GM12878 (cell line): ENCODE measurements at regions not wholly inside any gene's neighbourhood (a gene's known extent, or its start where the extent isn't known, plus 50 kb on each side); places are given as distances from the start of the nearest gene placed in this dataset.

Experiments
- ATAC-seq: fragments of 200-7000 bp; cut with Tn5 transposase; 3 replicates; pipeline ENCODE4 v1.9.1; 2020; ENCODE audit warnings: mild to moderate bottlenecking, moderate library complexity
- BruUV-seq: library from RNA; stranded (reverse); fragments of 400-500 nt; replicated peaks from 2 replicates; lab custom pipeline; 2021; lab: Mats Ljungman, UMichigan
- CTCF ChIA-PET: fragments of 300-600 bp; sonication (Branson Sonifier 250); formaldehyde crosslinking; extraction: SDS; loops from one replicate; lab custom pipeline; 2021; ENCODE audit warnings: inconsistent platforms; lab: Yijun Ruan, JAX
- POLR2A ChIA-PET: fragments of 350-600 bp; formaldehyde crosslinking; extraction: SDS; loops from one replicate; lab custom pipeline; 2021; ENCODE audit warnings: inconsistent platforms; lab: Charles Lee
- RAD21 ChIA-PET: fragments of 300-600 bp; sonication (Branson Sonifier 250); formaldehyde crosslinking; loops from one replicate; lab custom pipeline; 2023; ENCODE audit warnings: antibody characterized with exemption; ENCODE audit not compliant: unreplicated experiment; lab: Charles Lee
- SMC1A ChIA-PET: fragments of 300-600 bp; sonication (Branson Sonifier 250); formaldehyde crosslinking; loops from one replicate; lab custom pipeline; 2023; ENCODE audit not compliant: unreplicated experiment, uncharacterized antibody; lab: Charles Lee
- DNase-seq: peaks from one replicate; pipeline ENCODE4 v3.0.0-alpha.2; 2011; ENCODE audit warnings: low read depth, low spot score
- FAIRE-seq: peaks from 3 replicates; lab custom pipeline; 2011; peaks lifted over from hg19 to GRCh38; lab: Jason Lieb, UNC
- H2AFZ ChIP-seq: 2 replicates; pipeline ENCODE4 v1.6.0; 2011; ENCODE audit warnings: low read depth, low read length, control low read depth; ENCODE audit not compliant: control insufficient read depth
- H3K27ac ChIP-seq: 2 replicates; pipeline ENCODE4 v1.5.1; 2011; ENCODE audit warnings: control low read depth; ENCODE audit not compliant: control insufficient read depth, insufficient read depth
- H3K27me3 ChIP-seq, 2 experiments: replicated peaks in 1 of 2; 2 replicates each; pipeline versions ENCODE4 v1.6.0 to v1.6.1; 2011; ENCODE audit warnings: low read length in 1 of 2; ENCODE audit not compliant: control insufficient read depth in 2 of 2, insufficient read depth in 2 of 2
- H3K36me3 ChIP-seq, 2 experiments: 2 replicates each; pipeline ENCODE4 v1.5.1; 2011; ENCODE audit warnings: low read length in 1 of 2; ENCODE audit not compliant: control insufficient read depth in 2 of 2, insufficient read depth in 2 of 2
- H3K4me1 ChIP-seq: 2 replicates; pipeline ENCODE4 v1.6.1; 2011; ENCODE audit warnings: mild to moderate bottlenecking, low read length, moderate library complexity, mixed read lengths; ENCODE audit not compliant: control insufficient read depth, insufficient read depth
- H3K4me2 ChIP-seq: 2 replicates; pipeline ENCODE4 v1.6.0; 2011; ENCODE audit warnings: control low read depth; ENCODE audit not compliant: control insufficient read depth, insufficient read depth
- H3K4me3 ChIP-seq: fragments of 200-600 bp; sonication (generic); 2 replicates; pipeline ENCODE4 v1.5.1; 2016
- H3K79me2 ChIP-seq: 2 replicates; pipeline ENCODE4 v1.6.0; 2011; ENCODE audit warnings: low read length; ENCODE audit not compliant: control insufficient read depth, insufficient read depth
- H3K9ac ChIP-seq: 2 replicates; pipeline ENCODE4 v1.8.0; 2011; ENCODE audit warnings: low read length, control low read depth, mixed read lengths; ENCODE audit not compliant: control insufficient read depth, insufficient read depth
- H3K9me3 ChIP-seq: replicated peaks from 3 replicates; pipeline ENCODE4 v1.5.1; 2011; ENCODE audit warnings: mild to moderate bottlenecking, low read length; ENCODE audit not compliant: control insufficient read depth, insufficient read depth
- H4K20me1 ChIP-seq: 2 replicates; pipeline ENCODE4 v1.6.0; 2011; ENCODE audit not compliant: control insufficient read depth, insufficient read depth
- CBX3 ChIP-seq: fragments of 200-600 bp; sonication (generic); IDR thresholded peaks from 2 replicates; pipeline ENCODE4 v1.6.1; 2016; ENCODE audit warnings: low read depth, borderline replicate concordance
- EP300 ChIP-seq, 2 experiments: fragments of 150-350 bp in 1 of 2; IDR thresholded peaks; 2 replicates each; pipeline ENCODE4 v1.6.1; 2011 to 2012; ENCODE audit warnings: low read depth in 2 of 2, low read length in 2 of 2, borderline replicate concordance in 1 of 2, improper control_type of control experiment in 1 of 2, inconsistent platforms in 1 of 2; ENCODE audit not compliant: control insufficient read depth in 1 of 2
- HDAC6 ChIP-seq: fragments of 200-600 bp; sonication (generic); IDR thresholded peaks from one replicate; pipeline ENCODE4 v1.8.0; 2017; ENCODE audit warnings: antibody characterized with exemption; ENCODE audit not compliant: unreplicated experiment
- NKRF ChIP-seq: fragments of 450-650 bp; conservative IDR thresholded peaks from 2 replicates; pipeline ENCODE4 v1.6.1; 2017; ENCODE audit warnings: mild to moderate bottlenecking, moderate library complexity
- NR2F1 ChIP-seq: fragments of 450-650 bp; conservative IDR thresholded peaks from 2 replicates; pipeline ENCODE4 v1.6.1; 2017; ENCODE audit warnings: mild to moderate bottlenecking
- POLR2A ChIP-seq: IDR thresholded peaks from 2 replicates; pipeline ENCODE4 v1.6.1; 2011; ENCODE audit warnings: low read depth, mild to moderate bottlenecking, low read length
- RFX5 ChIP-seq: IDR thresholded peaks from 2 replicates; pipeline ENCODE4 v1.6.1; 2011; ENCODE audit warnings: low read depth, low read length, improper control_type of control experiment
- SIN3A ChIP-seq: IDR thresholded peaks from 2 replicates; pipeline ENCODE4 v1.6.1; 2012; ENCODE audit warnings: low read depth, low read length, improper control_type of control experiment
- ZBTB11 ChIP-seq: fragments of 450-650 bp; formaldehyde crosslinking; IDR thresholded peaks from 2 replicates; pipeline ENCODE4 v1.5.0; 2022; ENCODE audit warnings: mild to moderate bottlenecking, missing genetic modification characterization
- ZNF274 ChIP-seq: IDR thresholded peaks from one replicate; pipeline ENCODE4 v1.8.0; 2011; ENCODE audit not compliant: insufficient read length, insufficient read depth
- ZNF622 ChIP-seq: fragments of 450-650 bp; IDR thresholded peaks from 2 replicates; pipeline ENCODE4 v1.6.1; 2017; ENCODE audit warnings: mild to moderate bottlenecking, inconsistent platforms
- WGBS: methylation state at CpG from one replicate; pipeline ENCODE4 v1.1.6; 2016; ENCODE audit warnings: low lambda C conversion rate; ENCODE audit not compliant: insufficient replicate concordance, insufficient coverage; ENCODE audit errors: missing lambda C conversion rate; 5-methylcytosine and 5-hydroxymethylcytosine counted together
- in situ Hi-C: fragments of 300-500 bp; cut with MboI; formaldehyde crosslinking; loops from 9 replicates; pipeline ENCODE4 v1.14.3; 2018; ENCODE audit warnings: mixed read lengths
- intact Hi-C: fragments of 100-400 bp; cut with micrococcal nuclease; formaldehyde crosslinking; loops from one replicate; pipeline ENCODE4 v1.14.2; 2022; ENCODE audit not compliant: unreplicated experiment

- ChIA-PET SMC1A (interaction anchor here (1.0 kb wide), 1 partner anchor 9 kb away, joined by 3 read pairs; no protein-coding TSS in a partner anchor), RAD21 (no interaction called here)
- Histone ChIP-seq H3K4me1 (no peaks in the 10 kb centered on the region), H3K27ac (no peak overlapping the region), H3K9ac (no peak overlapping the region), H3K9me3 (no peaks in the 10 kb centered on the region), H3K4me2 (no peak overlapping the region), H3K4me3 (no peak overlapping the region), H2AFZ (no peak overlapping the region), H4K20me1 (no peaks in the 10 kb centered on the region), H3K27me3 (no peaks in the 10 kb centered on the region)
- no peak for FAIRE-seq
- no peak for DNase-seq
- intact Hi-C loops (no loop called here), in situ Hi-C loops (no loop called here)
- TF ChIP-seq ZBTB11, result no peak
- TF ChIP-seq CBX3, result no peak
- no peak for TF ChIP-seq RFX5
- TF ChIP-seq EP300 (IDR thresholded peaks at IDR 0.05; ENCODE audit: borderline replicate concordance in 1 of 2, control insufficient read depth in 1 of 2, low read depth in 2 of 2, low read length in 2 of 2), result no peak
- no peak for TF ChIP-seq SIN3A
- TF ChIP-seq ZNF274, result no peak
- no peak for TF ChIP-seq POLR2A
- TF ChIP-seq NR2F1, result no peak
- no peak for TF ChIP-seq HDAC6
- no peak for TF ChIP-seq ZNF622
- TF ChIP-seq NKRF, result no peak
- TF ChIP-seq, all 136 proteins: peak for 0
- ChIA-PET CTCF (no interaction called here), POLR2A (no interaction called here)
- Histone ChIP-seq H3K36me3 (no peaks in the 10 kb centered on the region), H3K79me2 (no peaks in the 10 kb centered on the region)
- no TSS peak for BruUV-seq
- 51% methylated on average over 6 of the region's 6 CpGs for WGBS
- ATAC-seq, result no peak
Measured at GRCh38 chr3:178058629-178059028, 477.6 kb upstream of the KCNMB2 start.
